Erythroblast (primary cell): ENCODE measurements at regions not wholly inside any gene's neighbourhood (a gene's known extent, or its start where the extent isn't known, plus 50 kb on each side); places are given as distances from the start of the nearest gene placed in this dataset.

Experiments used
- GATA1 ChIP-seq: IDR thresholded peaks from 2 replicates; pipeline ENCODE4 v1.6.1; 2011; ENCODE audit warnings: low read depth, mild to moderate bottlenecking, control low read depth, low read length, moderate library complexity
- POLR2A ChIP-seq: IDR thresholded peaks from 2 replicates; pipeline ENCODE4 v1.6.1; 2011; ENCODE audit warnings: mild to moderate bottlenecking, low read length

DNA sequence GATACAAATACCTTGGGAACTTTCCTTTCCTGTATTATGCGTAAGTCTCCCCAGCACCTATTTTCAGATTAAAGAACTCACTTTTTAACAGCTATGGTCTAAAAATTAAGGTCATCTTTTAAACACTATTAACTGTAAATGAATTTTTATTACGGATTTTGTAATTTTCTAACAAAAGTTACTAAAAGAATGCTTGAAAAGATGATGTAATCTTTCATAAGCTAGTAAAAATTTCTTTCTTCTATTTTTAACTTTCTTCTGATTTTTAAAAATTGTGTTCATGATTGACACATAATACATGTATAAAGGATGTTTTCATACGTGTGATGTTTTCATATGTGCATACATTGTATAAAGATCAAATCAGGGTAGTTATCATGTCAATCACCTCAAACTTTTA lies 291.2 kb upstream of the MBL2 start:
- TF ChIP-seq POLR2A (no peak), GATA1 (no peak)
